ENCODE measurements at regions not wholly inside any gene's neighbourhood (a gene's known extent, or its start where the extent isn't known, plus 50 kb on each side); places are given as distances from the start of the nearest gene placed in this dataset.

- TF ChIP-seq CTCF (IDR thresholded peaks at IDR 0.05; ENCODE audit: low read length) (no peak), EZH2 (optimal IDR thresholded peaks at IDR 0.05; ENCODE audit: low read depth, low read length) (no peak)
Measured at GRCh38 chr2:47300609-47301276, 68.4 kb upstream of the EPCAM start.
